ENCODE measurements at regions not wholly inside any gene's neighbourhood (a gene's known extent, or its start where the extent isn't known, plus 50 kb on each side); places are given as distances from the start of the nearest gene placed in this dataset.
"Not testable (repeated sequence)": the region's sequence is repeated elsewhere in the genome, so short reads cannot be mapped to it uniquely, and the experiment has no call there.

DNA sequence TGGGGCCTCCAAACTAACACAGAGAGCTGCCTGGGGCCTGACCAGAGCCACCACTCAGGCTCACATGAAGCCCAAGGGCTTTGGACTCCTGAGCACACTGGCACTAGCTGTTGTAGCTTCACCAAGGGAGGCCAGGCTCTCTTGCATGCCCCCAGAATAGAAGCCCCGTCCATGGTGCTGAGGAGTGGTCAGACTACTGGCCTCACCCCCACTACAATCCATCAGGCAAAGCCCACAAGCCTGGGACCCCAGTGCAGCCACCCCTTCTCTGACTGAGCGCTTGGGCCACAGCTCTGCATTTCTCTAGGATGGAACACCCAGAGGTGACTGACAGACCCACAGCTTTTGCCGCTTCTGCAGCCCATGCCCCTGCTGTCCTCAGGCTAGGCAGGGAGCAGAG lies 180.8 kb downstream of the PYDC2 start:
- Mint-ChIP-seq H3K9me3 (peaks cover 14% of the 10 kb centered on the region), H3K36me3 (ENCODE audit: low read depth) (no peaks in the 10 kb centered on the region), H3K27me3 (ENCODE audit: low read depth) (no peaks in the 10 kb centered on the region), H3K4me1 (no peaks in the 10 kb centered on the region), H3K27ac (ENCODE audit: unreplicated experiment) (no peak overlapping the region), H3K4me3 (no peak overlapping the region)
- DNase-seq (ENCODE audit: low read depth, low spot score) = no peak
- TF ChIP-seq, protein P1, sequence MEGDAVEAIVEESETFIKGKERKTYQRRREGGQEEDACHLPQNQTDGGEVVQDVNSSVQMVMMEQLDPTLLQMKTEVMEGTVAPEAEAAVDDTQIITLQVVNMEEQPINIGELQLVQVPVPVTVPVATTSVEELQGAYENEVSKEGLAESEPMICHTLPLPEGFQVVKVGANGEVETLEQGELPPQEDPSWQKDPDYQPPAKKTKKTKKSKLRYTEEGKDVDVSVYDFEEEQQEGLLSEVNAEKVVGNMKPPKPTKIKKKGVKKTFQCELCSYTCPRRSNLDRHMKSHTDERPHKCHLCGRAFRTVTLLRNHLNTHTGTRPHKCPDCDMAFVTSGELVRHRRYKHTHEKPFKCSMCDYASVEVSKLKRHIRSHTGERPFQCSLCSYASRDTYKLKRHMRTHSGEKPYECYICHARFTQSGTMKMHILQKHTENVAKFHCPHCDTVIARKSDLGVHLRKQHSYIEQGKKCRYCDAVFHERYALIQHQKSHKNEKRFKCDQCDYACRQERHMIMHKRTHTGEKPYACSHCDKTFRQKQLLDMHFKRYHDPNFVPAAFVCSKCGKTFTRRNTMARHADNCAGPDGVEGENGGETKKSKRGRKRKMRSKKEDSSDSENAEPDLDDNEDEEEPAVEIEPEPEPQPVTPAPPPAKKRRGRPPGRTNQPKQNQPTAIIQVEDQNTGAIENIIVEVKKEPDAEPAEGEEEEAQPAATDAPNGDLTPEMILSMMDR (conservative IDR thresholded peaks at IDR 0.05) = no peak

DNA sequence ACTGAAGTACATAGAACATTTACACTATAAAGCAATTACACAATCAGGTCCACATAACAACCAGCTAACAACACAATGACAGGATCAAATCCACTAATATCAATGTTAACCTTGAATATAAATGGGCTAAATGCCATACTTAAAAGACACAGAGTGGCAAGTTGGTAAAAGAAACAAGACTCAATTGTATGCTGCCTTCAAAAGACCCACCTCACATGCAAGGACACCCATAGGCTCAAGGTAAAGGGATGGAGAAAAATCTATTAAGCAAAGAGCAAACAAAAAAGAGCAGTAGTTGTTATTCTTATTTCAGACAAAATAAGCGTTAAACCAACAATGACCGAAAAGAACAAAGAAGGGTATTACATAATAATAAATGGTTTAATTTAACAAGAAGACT lies 183.3 kb downstream of the PYDC2 start:
- H3K27me3 Mint-ChIP-seq (ENCODE audit: low read depth) = no peaks in the 10 kb centered on the region
- H3K4me1 Mint-ChIP-seq = no peaks in the 10 kb centered on the region
- H3K4me3 Mint-ChIP-seq = no peak overlapping the region
- peaks cover 11% of the 10 kb centered on the region for H3K9me3 Mint-ChIP-seq
- TF ChIP-seq, protein P1 (conservative IDR thresholded peaks at IDR 0.05) = no peak
- no peaks in the 10 kb centered on the region for H3K36me3 Mint-ChIP-seq (ENCODE audit: low read depth)
- no peak overlapping the region for H3K27ac Mint-ChIP-seq (ENCODE audit: unreplicated experiment)
- DNase-seq (ENCODE audit: low read depth, low spot score) = no peak

DNA sequence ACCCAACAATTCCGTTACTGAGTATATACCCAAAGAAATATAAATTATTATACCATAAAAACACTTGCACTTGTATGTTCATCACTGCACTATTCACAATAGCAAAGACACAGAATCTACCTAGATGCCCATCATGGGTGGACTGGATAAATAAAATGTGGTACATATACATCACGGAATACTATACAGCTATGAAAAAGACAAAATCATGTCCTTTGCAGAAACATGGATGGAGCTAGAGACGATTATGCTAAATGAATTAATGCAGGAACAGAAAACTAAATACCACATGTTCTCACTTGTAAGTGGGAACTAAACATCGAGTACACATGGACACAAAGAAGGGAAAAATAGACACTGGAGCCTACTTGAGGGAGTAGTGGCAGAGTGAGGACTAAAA lies 185.3 kb downstream of the PYDC2 start:
- Mint-ChIP-seq H3K4me3 (no peak overlapping the region), H3K27me3 (ENCODE audit: low read depth) (no peaks in the 10 kb centered on the region), H3K36me3 (ENCODE audit: low read depth) (peaks cover 5% of the 10 kb centered on the region), H3K9me3 (peaks cover 14% of the 10 kb centered on the region), H3K4me1 (no peaks in the 10 kb centered on the region), H3K27ac (ENCODE audit: unreplicated experiment) (no peak overlapping the region)
- no peak for DNase-seq (ENCODE audit: low read depth, low spot score)
- TF ChIP-seq, protein P1 (conservative IDR thresholded peaks at IDR 0.05) = no peak

DNA sequence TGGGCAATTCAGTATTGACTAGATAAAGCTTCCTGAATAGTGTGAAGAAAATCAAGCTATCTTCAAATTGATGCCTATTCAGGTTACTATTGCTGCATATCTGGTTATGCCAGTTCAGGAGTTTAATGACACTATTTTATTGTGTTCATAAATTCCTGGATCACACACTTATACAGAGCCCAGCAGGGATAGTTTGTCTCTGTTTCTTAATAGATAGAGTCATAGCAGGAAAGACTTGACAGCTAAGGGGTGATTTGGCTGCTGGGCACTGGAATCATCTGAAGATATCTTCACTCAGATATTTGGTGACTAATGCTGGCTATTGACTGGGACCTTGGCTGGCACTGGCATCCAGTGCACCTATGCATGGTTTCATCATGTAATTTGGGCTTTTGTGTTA lies 187.8 kb downstream of the PYDC2 start:
- no peak overlapping the region for H3K27ac Mint-ChIP-seq (ENCODE audit: unreplicated experiment)
- TF ChIP-seq, protein P1 (conservative IDR thresholded peaks at IDR 0.05) = no peak

DNA sequence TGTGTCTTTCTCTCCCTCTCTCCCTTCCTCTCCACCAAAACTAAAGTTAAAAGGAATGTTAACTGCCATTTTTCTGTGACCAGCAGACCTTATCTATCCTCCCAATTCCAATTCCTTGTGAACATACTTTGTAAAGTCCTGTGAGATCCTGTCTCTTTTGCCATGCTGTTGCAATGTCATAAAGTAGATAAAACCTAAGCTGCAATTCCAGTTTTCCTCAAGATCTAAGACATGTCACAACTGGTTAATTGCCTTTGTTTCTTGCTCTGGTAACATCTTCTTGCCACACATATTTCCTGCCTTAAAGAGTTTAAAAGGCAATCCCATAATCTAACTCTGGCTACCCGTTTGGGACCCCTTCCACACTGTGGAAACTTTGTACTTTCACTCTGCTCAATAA lies 188.7 kb downstream of the PYDC2 start:
- H3K4me1 Mint-ChIP-seq = no peaks in the 10 kb centered on the region
- peaks cover 17% of the 10 kb centered on the region for H3K9me3 Mint-ChIP-seq
- no peaks in the 10 kb centered on the region for H3K27me3 Mint-ChIP-seq (ENCODE audit: low read depth)
- DNase-seq (ENCODE audit: low read depth, low spot score) = no peak
- H3K27ac Mint-ChIP-seq (ENCODE audit: unreplicated experiment) = no peak overlapping the region
- TF ChIP-seq, protein P1 (conservative IDR thresholded peaks at IDR 0.05) = no peak
- H3K36me3 Mint-ChIP-seq (ENCODE audit: low read depth) = peaks cover 7% of the 10 kb centered on the region
- no peak overlapping the region for H3K4me3 Mint-ChIP-seq

More for the DNA sequence above, 187.8 kb downstream of the PYDC2 start:
- no peak for DNase-seq (ENCODE audit: low read depth, low spot score)
- H3K36me3 Mint-ChIP-seq (ENCODE audit: low read depth) = peaks cover 7% of the 10 kb centered on the region
- no peaks in the 10 kb centered on the region for H3K4me1 Mint-ChIP-seq
- H3K4me3 Mint-ChIP-seq = no peak overlapping the region
- no peaks in the 10 kb centered on the region for H3K27me3 Mint-ChIP-seq (ENCODE audit: low read depth)
- H3K9me3 Mint-ChIP-seq = peaks cover 19% of the 10 kb centered on the region

DNA sequence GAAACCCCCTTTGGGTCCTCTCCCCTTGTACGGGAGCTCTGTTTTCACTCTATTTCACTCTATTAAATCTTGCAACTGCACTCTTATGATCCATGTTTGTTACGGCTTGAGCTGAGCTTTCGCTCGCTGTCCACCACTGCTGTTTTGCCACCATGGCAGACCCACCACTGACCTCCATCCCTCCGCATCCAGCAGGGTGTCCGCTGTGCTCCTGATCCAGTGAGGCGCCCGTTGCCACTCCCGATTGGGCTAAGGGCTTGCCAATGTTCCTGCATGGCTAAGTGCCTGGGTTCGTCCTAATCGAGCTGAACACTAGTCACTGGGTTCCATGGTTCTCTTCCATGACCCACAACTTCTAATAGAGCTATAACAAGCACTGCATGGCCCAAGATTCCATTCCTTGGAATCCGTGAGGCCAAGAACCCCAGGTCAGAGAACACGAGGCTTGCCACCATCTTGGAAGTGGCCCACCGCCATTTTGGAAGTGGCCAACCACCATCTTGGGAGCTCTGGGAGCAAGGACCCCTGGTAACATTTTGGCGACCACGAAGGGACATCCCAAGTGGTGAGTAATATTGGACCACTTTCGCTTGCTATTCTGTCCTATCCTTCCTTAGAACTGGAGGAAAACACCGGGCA lies 197.9 kb downstream of the PYDC2 start:
- not testable (repeated sequence) for H3K4me1 Mint-ChIP-seq; H3K27ac Mint-ChIP-seq (ENCODE audit: unreplicated experiment); DNase-seq (ENCODE audit: low read depth, low spot score); H3K36me3 Mint-ChIP-seq (ENCODE audit: low read depth); H3K27me3 Mint-ChIP-seq (ENCODE audit: low read depth); H3K4me3 Mint-ChIP-seq; H3K9me3 Mint-ChIP-seq

DNA sequence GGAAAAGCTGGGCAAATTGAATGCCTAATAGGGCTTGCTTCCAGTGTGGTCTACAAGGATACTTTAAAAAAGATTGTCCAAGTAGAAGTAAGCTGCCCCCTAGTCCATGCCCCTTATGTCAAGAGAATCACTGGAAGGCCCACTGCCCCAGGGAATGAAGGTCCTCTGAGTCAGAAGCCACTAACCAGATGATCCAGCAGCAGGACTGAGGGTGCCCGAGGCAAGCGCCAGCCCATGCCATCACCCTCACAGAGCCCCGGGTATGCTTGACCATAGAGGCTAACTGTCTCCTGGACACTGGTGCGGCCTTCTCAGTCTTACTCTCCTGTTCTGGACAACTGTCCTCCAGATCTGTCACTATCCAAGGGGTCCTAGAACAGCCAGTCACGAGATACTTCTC lies 201.2 kb downstream of the PYDC2 start:
- H3K27me3 Mint-ChIP-seq (ENCODE audit: low read depth); H3K27ac Mint-ChIP-seq (ENCODE audit: unreplicated experiment); DNase-seq (ENCODE audit: low read depth, low spot score); H3K36me3 Mint-ChIP-seq (ENCODE audit: low read depth); H3K9me3 Mint-ChIP-seq; H3K4me1 Mint-ChIP-seq; H3K4me3 Mint-ChIP-seq: not testable (repeated sequence)
